Activated gamma-delta T cell treated with Interleukin-2 at 50 U/mL for 16 hours (primary cell): ENCODE measurements at regions not wholly inside any gene's neighbourhood (a gene's known extent, or its start where the extent isn't known, plus 50 kb on each side); places are given as distances from the start of the nearest gene placed in this dataset.

Experiments used
- DNase-seq: peaks from one replicate; pipeline ENCODE4 v3.0.0-alpha.2; 2020

- no peak for DNase-seq
Observed at GRCh38 chr5:58054018-58054417, 405.9 kb downstream of the PLK2 start.

GRCh38 chr5:58048954-58049353, 410.9 kb downstream of the PLK2 start:
- DNase-seq = no peak

- no peak for DNase-seq
Observed at GRCh38 chr5:58048185-58048925, 411.5 kb downstream of the PLK2 start.

GRCh38 chr5:58046371-58046770, 413.5 kb downstream of the PLK2 start:
- no peak for DNase-seq

GRCh38 chr5:58044166-58044565, 415.7 kb downstream of the PLK2 start:
- DNase-seq = no peak

- DNase-seq = no peak
Observed at GRCh38 chr5:58043032-58043945, 416.6 kb downstream of the PLK2 start.

GRCh38 chr5:58041884-58042283, 418.0 kb downstream of the PLK2 start:
- DNase-seq = no peak

- DNase-seq = no peak
Observed at GRCh38 chr5:58040846-58041245, 419.0 kb downstream of the PLK2 start.

GRCh38 chr5:58040044-58040443, 419.8 kb downstream of the PLK2 start:
- DNase-seq = no peak

- no peak for DNase-seq
Observed at GRCh38 chr5:58037899-58038298, 422.0 kb downstream of the PLK2 start.

- DNase-seq = no peak
Observed at GRCh38 chr5:58025809-58026208, 434.1 kb downstream of the PLK2 start.

GRCh38 chr5:58024151-58024550, 435.7 kb downstream of the PLK2 start:
- no peak for DNase-seq

GRCh38 chr5:58022055-58022454, 437.8 kb downstream of the PLK2 start:
- no peak for DNase-seq

GRCh38 chr5:58021466-58021865, 438.4 kb downstream of the PLK2 start:
- no peak for DNase-seq

GRCh38 chr5:58019614-58020013, 440.3 kb downstream of the PLK2 start:
- no peak for DNase-seq

- DNase-seq = no peak
Observed at GRCh38 chr5:58018016-58018415, 441.9 kb downstream of the PLK2 start.

GRCh38 chr5:58016877-58017276, 443.0 kb downstream of the PLK2 start:
- no peak for DNase-seq

- no peak for DNase-seq
Observed at GRCh38 chr5:58016358-58016757, 443.5 kb downstream of the PLK2 start.

GRCh38 chr5:58015175-58015574, 444.7 kb downstream of the PLK2 start:
- no peak for DNase-seq

GRCh38 chr5:58013542-58014258, 446.2 kb downstream of the PLK2 start:
- no peak for DNase-seq

- DNase-seq = no peak
Observed at GRCh38 chr5:58012801-58013315, 447.0 kb downstream of the PLK2 start.

GRCh38 chr5:58012102-58012501, 447.8 kb downstream of the PLK2 start:
- no peak for DNase-seq

GRCh38 chr5:58011301-58011700, 448.6 kb downstream of the PLK2 start:
- no peak for DNase-seq
